ENCODE measurements at regions not wholly inside any gene's neighbourhood (a gene's known extent, or its start where the extent isn't known, plus 50 kb on each side); places are given as distances from the start of the nearest gene placed in this dataset.

DNA sequence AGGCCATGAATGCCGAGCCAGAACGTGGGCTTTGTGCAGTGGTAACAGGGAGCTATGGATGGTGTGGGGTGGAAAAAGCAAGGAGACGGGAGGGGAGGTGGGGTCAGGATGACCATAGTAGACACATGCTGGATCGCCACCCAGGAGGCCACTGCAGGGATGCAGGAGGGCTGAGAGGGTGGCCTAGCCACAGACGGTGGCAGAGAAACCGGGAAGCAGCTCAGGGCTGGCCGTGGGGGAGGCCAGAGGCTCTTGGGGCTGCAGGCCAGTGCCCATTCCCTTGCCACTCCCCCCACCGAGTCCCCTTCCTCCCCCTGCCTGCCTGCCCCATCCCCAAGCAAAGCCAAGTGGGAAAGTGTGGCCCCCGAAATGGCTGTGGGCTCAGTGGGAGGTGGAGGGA is 59.1 kb upstream of the TCF20 start:
- TF ChIP-seq FOXM1 (IDR thresholded peaks at IDR 0.05; ENCODE audit: borderline replicate concordance): no peak
- no peak for TF ChIP-seq NFRKB (IDR thresholded peaks at IDR 0.05)
- no peak for TF ChIP-seq SP1 (IDR thresholded peaks at IDR 0.05)
- TF ChIP-seq HDGF (IDR thresholded peaks at IDR 0.05; ENCODE audit: borderline replicate concordance): no peak
- no peak for TF ChIP-seq L3MBTL2 (conservative IDR thresholded peaks at IDR 0.05)
- no peak for TF ChIP-seq ELF4 (IDR thresholded peaks at IDR 0.05)
- TF ChIP-seq SUZ12 (IDR thresholded peaks at IDR 0.05): no peak
- TF ChIP-seq, protein P1, sequence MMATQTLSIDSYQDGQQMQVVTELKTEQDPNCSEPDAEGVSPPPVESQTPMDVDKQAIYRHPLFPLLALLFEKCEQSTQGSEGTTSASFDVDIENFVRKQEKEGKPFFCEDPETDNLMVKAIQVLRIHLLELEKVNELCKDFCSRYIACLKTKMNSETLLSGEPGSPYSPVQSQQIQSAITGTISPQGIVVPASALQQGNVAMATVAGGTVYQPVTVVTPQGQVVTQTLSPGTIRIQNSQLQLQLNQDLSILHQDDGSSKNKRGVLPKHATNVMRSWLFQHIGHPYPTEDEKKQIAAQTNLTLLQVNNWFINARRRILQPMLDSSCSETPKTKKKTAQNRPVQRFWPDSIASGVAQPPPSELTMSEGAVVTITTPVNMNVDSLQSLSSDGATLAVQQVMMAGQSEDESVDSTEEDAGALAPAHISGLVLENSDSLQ (IDR thresholded peaks at IDR 0.05): no peak
